SK-N-SH (cell line): ENCODE measurements at regions not wholly inside any gene's neighbourhood (a gene's known extent, or its start where the extent isn't known, plus 50 kb on each side); places are given as distances from the start of the nearest gene placed in this dataset.

ENCODE experiments used
- CTCF ChIP-seq: fragments of 200-600 bp; sonication (generic); IDR thresholded peaks from 2 replicates; pipeline ENCODE4 v1.6.1; 2017; ENCODE audit warnings: antibody characterized with exemption, mild to moderate bottlenecking, moderate library complexity
- GABPA ChIP-seq: IDR thresholded peaks from 2 replicates; pipeline ENCODE4 v1.4.0; 2012; ENCODE audit warnings: low read depth, mild to moderate bottlenecking
- TAF1 ChIP-seq: IDR thresholded peaks from 2 replicates; pipeline ENCODE4 v1.6.1; 2012; ENCODE audit warnings: low read depth, mild to moderate bottlenecking, low read length, moderate library complexity, borderline replicate concordance
- TEAD4 ChIP-seq: IDR thresholded peaks from 2 replicates; pipeline ENCODE4 v1.4.0; 2012; ENCODE audit warnings: mild to moderate bottlenecking, borderline replicate concordance; ENCODE audit not compliant: insufficient read depth
- TF ChIP-seq, protein P1 (sequence below): IDR thresholded peaks from 2 replicates; pipeline ENCODE4 v1.6.1; 2012; ENCODE audit warnings: mild to moderate bottlenecking, low read depth, low read length, moderate library complexity
- TF ChIP-seq, protein P2 (sequence below): IDR thresholded peaks from 2 replicates; pipeline ENCODE4 v1.4.0; 2012; ENCODE audit warnings: low read depth

GRCh38 chr3:3552761-3553160, 246.5 kb upstream of the LRRN1 start:
- TF ChIP-seq, protein P1, sequence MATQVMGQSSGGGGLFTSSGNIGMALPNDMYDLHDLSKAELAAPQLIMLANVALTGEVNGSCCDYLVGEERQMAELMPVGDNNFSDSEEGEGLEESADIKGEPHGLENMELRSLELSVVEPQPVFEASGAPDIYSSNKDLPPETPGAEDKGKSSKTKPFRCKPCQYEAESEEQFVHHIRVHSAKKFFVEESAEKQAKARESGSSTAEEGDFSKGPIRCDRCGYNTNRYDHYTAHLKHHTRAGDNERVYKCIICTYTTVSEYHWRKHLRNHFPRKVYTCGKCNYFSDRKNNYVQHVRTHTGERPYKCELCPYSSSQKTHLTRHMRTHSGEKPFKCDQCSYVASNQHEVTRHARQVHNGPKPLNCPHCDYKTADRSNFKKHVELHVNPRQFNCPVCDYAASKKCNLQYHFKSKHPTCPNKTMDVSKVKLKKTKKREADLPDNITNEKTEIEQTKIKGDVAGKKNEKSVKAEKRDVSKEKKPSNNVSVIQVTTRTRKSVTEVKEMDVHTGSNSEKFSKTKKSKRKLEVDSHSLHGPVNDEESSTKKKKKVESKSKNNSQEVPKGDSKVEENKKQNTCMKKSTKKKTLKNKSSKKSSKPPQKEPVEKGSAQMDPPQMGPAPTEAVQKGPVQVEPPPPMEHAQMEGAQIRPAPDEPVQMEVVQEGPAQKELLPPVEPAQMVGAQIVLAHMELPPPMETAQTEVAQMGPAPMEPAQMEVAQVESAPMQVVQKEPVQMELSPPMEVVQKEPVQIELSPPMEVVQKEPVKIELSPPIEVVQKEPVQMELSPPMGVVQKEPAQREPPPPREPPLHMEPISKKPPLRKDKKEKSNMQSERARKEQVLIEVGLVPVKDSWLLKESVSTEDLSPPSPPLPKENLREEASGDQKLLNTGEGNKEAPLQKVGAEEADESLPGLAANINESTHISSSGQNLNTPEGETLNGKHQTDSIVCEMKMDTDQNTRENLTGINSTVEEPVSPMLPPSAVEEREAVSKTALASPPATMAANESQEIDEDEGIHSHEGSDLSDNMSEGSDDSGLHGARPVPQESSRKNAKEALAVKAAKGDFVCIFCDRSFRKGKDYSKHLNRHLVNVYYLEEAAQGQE: no peak
- TF ChIP-seq, protein P2, sequence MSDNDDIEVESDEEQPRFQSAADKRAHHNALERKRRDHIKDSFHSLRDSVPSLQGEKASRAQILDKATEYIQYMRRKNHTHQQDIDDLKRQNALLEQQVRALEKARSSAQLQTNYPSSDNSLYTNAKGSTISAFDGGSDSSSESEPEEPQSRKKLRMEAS: no peak
- TF ChIP-seq CTCF (no peak), TEAD4 (no peak), TAF1 (no peak), GABPA (no peak)
